ENCODE measurements at regions not wholly inside any gene's neighbourhood (a gene's known extent, or its start where the extent isn't known, plus 50 kb on each side); places are given as distances from the start of the nearest gene placed in this dataset.

- no peak for DNase-seq (ENCODE audit: low spot score in 2 of 2)
- H3K4me1 ChIP-seq = no peaks in the 10 kb centered on the region
These were observed 110.1 kb upstream of the UQCRFS1 start for GRCh38 chr19:29323021-29323430.

GRCh38 chr19:29323440-29324290 is 110.7 kb upstream of the UQCRFS1 start:
- Histone ChIP-seq H3K4me3 (no peak overlapping the region), H3K9me3 (no peaks in the 10 kb centered on the region), H3K4me1 (no peaks in the 10 kb centered on the region), H3K27me3 (ENCODE audit: low read depth) (no peaks in the 10 kb centered on the region), H3K36me3 (replicated peaks) (no peaks in the 10 kb centered on the region)
- in situ Hi-C loops (cut with MboI; ENCODE audit: low sequenced_read_pairs) = no loop called here
- no peak for DNase-seq (ENCODE audit: low spot score in 2 of 2)

More at GRCh38 chr19:29323021-29323430, 110.1 kb upstream of the UQCRFS1 start:
- Histone ChIP-seq H3K4me3 (no peak overlapping the region), H3K27me3 (ENCODE audit: low read depth) (no peaks in the 10 kb centered on the region), H3K36me3 (replicated peaks) (no peaks in the 10 kb centered on the region), H3K9me3 (no peaks in the 10 kb centered on the region)
- in situ Hi-C loops (cut with MboI; ENCODE audit: low sequenced_read_pairs) = no loop called here

- Histone ChIP-seq H3K9me3 (no peaks in the 10 kb centered on the region), H3K4me1 (no peaks in the 10 kb centered on the region), H3K4me3 (no peak overlapping the region), H3K36me3 (replicated peaks) (no peaks in the 10 kb centered on the region), H3K27me3 (ENCODE audit: low read depth) (no peaks in the 10 kb centered on the region)
- DNase-seq (ENCODE audit: low spot score in 2 of 2) = no peak
- in situ Hi-C loops (cut with MboI; ENCODE audit: low sequenced_read_pairs) = no loop called here
These were observed 111.3 kb upstream of the UQCRFS1 start for GRCh38 chr19:29324291-29324680.

GRCh38 chr19:29324717-29325116 is 111.8 kb upstream of the UQCRFS1 start:
- Histone ChIP-seq H3K4me1 (no peaks in the 10 kb centered on the region), H3K36me3 (replicated peaks) (no peaks in the 10 kb centered on the region), H3K27me3 (ENCODE audit: low read depth) (no peaks in the 10 kb centered on the region), H3K9me3 (no peaks in the 10 kb centered on the region), H3K4me3 (no peak overlapping the region)
- no peak for DNase-seq (ENCODE audit: low spot score in 2 of 2)
- in situ Hi-C loops (cut with MboI; ENCODE audit: low sequenced_read_pairs) = no loop called here

GRCh38 chr19:29325241-29325975 is 112.5 kb upstream of the UQCRFS1 start:
- no peaks in the 10 kb centered on the region for H3K4me1 ChIP-seq
- DNase-seq (ENCODE audit: low spot score in 2 of 2) = no peak
- H3K4me3 ChIP-seq = no peak overlapping the region
- H3K9me3 ChIP-seq = no peaks in the 10 kb centered on the region
- no peaks in the 10 kb centered on the region for H3K36me3 ChIP-seq (replicated peaks)
- no peaks in the 10 kb centered on the region for H3K27me3 ChIP-seq (ENCODE audit: low read depth)
- in situ Hi-C loops (cut with MboI; ENCODE audit: low sequenced_read_pairs) = no loop called here

GRCh38 chr19:29326351-29326750 is 113.4 kb upstream of the UQCRFS1 start:
- in situ Hi-C loops (cut with MboI; ENCODE audit: low sequenced_read_pairs) = no loop called here

GRCh38 chr19:29326849-29327840 is 114.2 kb upstream of the UQCRFS1 start:
- H3K27me3 ChIP-seq (ENCODE audit: low read depth) = no peaks in the 10 kb centered on the region
- no peak overlapping the region for H3K4me3 ChIP-seq
- DNase-seq (ENCODE audit: low spot score in 2 of 2) = no peak
- no peaks in the 10 kb centered on the region for H3K9me3 ChIP-seq
- in situ Hi-C loops (cut with MboI; ENCODE audit: low sequenced_read_pairs) = no loop called here
- no peaks in the 10 kb centered on the region for H3K4me1 ChIP-seq
- H3K36me3 ChIP-seq (replicated peaks) = no peaks in the 10 kb centered on the region

More at GRCh38 chr19:29326351-29326750, 113.4 kb upstream of the UQCRFS1 start:
- H3K27me3 ChIP-seq (ENCODE audit: low read depth) = no peaks in the 10 kb centered on the region
- no peak overlapping the region for H3K4me3 ChIP-seq
- no peaks in the 10 kb centered on the region for H3K36me3 ChIP-seq (replicated peaks)
- H3K4me1 ChIP-seq = no peaks in the 10 kb centered on the region
- no peaks in the 10 kb centered on the region for H3K9me3 ChIP-seq
- DNase-seq (ENCODE audit: low spot score in 2 of 2) = no peak

- H3K9me3 ChIP-seq = no peaks in the 10 kb centered on the region
These were observed 115.6 kb upstream of the UQCRFS1 start for GRCh38 chr19:29328586-29328985.

GRCh38 chr19:29329460-29330134 is 116.6 kb upstream of the UQCRFS1 start:
- Histone ChIP-seq H3K27me3 (ENCODE audit: low read depth) (no peaks in the 10 kb centered on the region), H3K4me1 (no peaks in the 10 kb centered on the region), H3K9me3 (no peaks in the 10 kb centered on the region), H3K4me3 (no peak overlapping the region), H3K36me3 (replicated peaks) (no peaks in the 10 kb centered on the region)
- DNase-seq (ENCODE audit: low spot score in 2 of 2) = peak in 1 of 2 experiments; percentile 47
- in situ Hi-C loops (cut with MboI; ENCODE audit: low sequenced_read_pairs) = no loop called here

More at GRCh38 chr19:29328586-29328985, 115.6 kb upstream of the UQCRFS1 start:
- H3K4me3 ChIP-seq = no peak overlapping the region
- H3K27me3 ChIP-seq (ENCODE audit: low read depth) = no peaks in the 10 kb centered on the region
- no peaks in the 10 kb centered on the region for H3K4me1 ChIP-seq
- no peak for DNase-seq (ENCODE audit: low spot score in 2 of 2)
- no peaks in the 10 kb centered on the region for H3K36me3 ChIP-seq (replicated peaks)
- in situ Hi-C loops (cut with MboI; ENCODE audit: low sequenced_read_pairs) = no loop called here

- H3K9me3 ChIP-seq = no peaks in the 10 kb centered on the region
- H3K4me3 ChIP-seq = no peak overlapping the region
- in situ Hi-C loops (cut with MboI; ENCODE audit: low sequenced_read_pairs) = no loop called here
- DNase-seq (ENCODE audit: low spot score in 2 of 2) = no peak
- H3K27me3 ChIP-seq (ENCODE audit: low read depth) = no peaks in the 10 kb centered on the region
- no peaks in the 10 kb centered on the region for H3K4me1 ChIP-seq
- H3K36me3 ChIP-seq (replicated peaks) = no peaks in the 10 kb centered on the region
These were observed 123.5 kb upstream of the UQCRFS1 start for GRCh38 chr19:29336425-29336824.

GRCh38 chr19:29337029-29337428 is 124.1 kb upstream of the UQCRFS1 start:
- H3K27me3 ChIP-seq (ENCODE audit: low read depth) = no peaks in the 10 kb centered on the region
- no peak for DNase-seq (ENCODE audit: low spot score in 2 of 2)
- no peaks in the 10 kb centered on the region for H3K36me3 ChIP-seq (replicated peaks)
- no peak overlapping the region for H3K4me3 ChIP-seq
- no peaks in the 10 kb centered on the region for H3K4me1 ChIP-seq
- in situ Hi-C loops (cut with MboI; ENCODE audit: low sequenced_read_pairs) = no loop called here
- no peaks in the 10 kb centered on the region for H3K9me3 ChIP-seq

GRCh38 chr19:29338480-29338879 is 125.5 kb upstream of the UQCRFS1 start:
- no peak for DNase-seq (ENCODE audit: low spot score in 2 of 2)
- Histone ChIP-seq H3K4me1 (no peaks in the 10 kb centered on the region), H3K36me3 (replicated peaks) (no peaks in the 10 kb centered on the region), H3K9me3 (no peaks in the 10 kb centered on the region), H3K27me3 (ENCODE audit: low read depth) (no peaks in the 10 kb centered on the region), H3K4me3 (no peak overlapping the region)
- in situ Hi-C loops (cut with MboI; ENCODE audit: low sequenced_read_pairs) = no loop called here

- Histone ChIP-seq H3K4me1 (no peaks in the 10 kb centered on the region), H3K27me3 (ENCODE audit: low read depth) (no peaks in the 10 kb centered on the region), H3K36me3 (replicated peaks) (no peaks in the 10 kb centered on the region), H3K4me3 (no peak overlapping the region), H3K9me3 (no peaks in the 10 kb centered on the region)
- no peak for DNase-seq (ENCODE audit: low spot score in 2 of 2)
- in situ Hi-C loops (cut with MboI; ENCODE audit: low sequenced_read_pairs) = no loop called here
These were observed 129.8 kb upstream of the UQCRFS1 start for GRCh38 chr19:29342721-29343120.

Measured in HAP-1 (cell line).